ENCODE measurements at regions not wholly inside any gene's neighbourhood (a gene's known extent, or its start where the extent isn't known, plus 50 kb on each side); places are given as distances from the start of the nearest gene placed in this dataset.
"Not testable (repeated sequence)": the region's sequence is repeated elsewhere in the genome, so short reads cannot be mapped to it uniquely, and the experiment has no call there.

DNA sequence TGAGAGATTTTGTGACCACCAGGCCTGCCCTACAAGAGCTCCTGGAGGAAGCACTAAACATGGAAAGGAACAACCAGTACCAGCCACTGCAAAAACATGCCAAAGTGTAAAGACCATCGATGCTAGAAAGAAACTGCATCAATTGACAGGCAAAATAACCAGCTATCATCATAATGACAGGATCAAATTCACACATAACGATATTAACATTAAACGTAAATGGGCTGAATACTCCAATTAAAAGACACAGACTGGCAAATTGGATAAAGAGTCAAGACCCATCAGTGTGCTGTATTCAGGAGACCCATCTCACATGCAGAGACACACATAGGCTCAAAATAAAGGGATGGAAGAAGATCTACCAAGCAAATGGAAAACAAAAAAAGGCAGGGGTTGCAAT is 182.4 kb downstream of the PRELID2 start:
- not testable (repeated sequence) for DNase-seq (ENCODE audit: low read depth)

GRCh38 chr5:145647137-145647536 is 188.0 kb downstream of the PRELID2 start:
- DNase-seq (ENCODE audit: low read depth), result peak; percentile 56

- DNase-seq (ENCODE audit: low read depth), result not testable (repeated sequence)
Observed at GRCh38 chr5:145643214-145643613, 191.9 kb downstream of the PRELID2 start.

GRCh38 chr5:145637396-145637795 is 197.7 kb downstream of the PRELID2 start:
- peak; percentile 16 for DNase-seq (ENCODE audit: low read depth)

- DNase-seq (ENCODE audit: low read depth), result no peak
Observed at GRCh38 chr5:145636371-145636770, 198.8 kb downstream of the PRELID2 start.

- DNase-seq (ENCODE audit: low read depth), result no peak
Observed at GRCh38 chr5:145633474-145633873, 201.7 kb downstream of the PRELID2 start.

- DNase-seq (ENCODE audit: low read depth), result no peak
Observed at GRCh38 chr5:145632701-145633100, 202.4 kb downstream of the PRELID2 start.

- DNase-seq (ENCODE audit: low read depth), result no peak
Observed at GRCh38 chr5:145629047-145629446, 206.1 kb downstream of the PRELID2 start.

DNA sequence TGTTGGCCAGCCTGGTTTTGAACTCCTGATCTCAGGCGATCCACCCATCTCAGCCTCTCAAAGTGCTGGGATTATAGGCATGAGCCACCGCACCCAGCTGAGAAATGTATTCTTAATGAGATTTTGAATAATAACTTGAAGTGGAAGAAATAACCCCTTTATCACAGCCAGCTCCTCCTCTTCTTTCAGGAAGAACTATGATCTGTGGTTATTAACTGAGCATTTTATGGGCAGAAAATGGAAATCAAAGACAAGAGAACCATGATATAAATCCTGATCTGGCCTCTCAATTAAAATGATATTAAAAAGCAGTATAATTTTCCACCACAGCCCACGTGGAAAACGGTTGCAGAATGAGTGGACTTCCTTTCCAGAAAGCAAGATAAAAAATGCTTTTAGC is 206.6 kb downstream of the PRELID2 start:
- DNase-seq (ENCODE audit: low read depth), result no peak

GRCh38 chr5:145619806-145620310 is 215.3 kb downstream of the PRELID2 start:
- peak; percentile 39 for DNase-seq (ENCODE audit: low read depth)

- DNase-seq (ENCODE audit: low read depth), result not testable (repeated sequence)
Observed at GRCh38 chr5:145616739-145617138, 218.4 kb downstream of the PRELID2 start.

DNA sequence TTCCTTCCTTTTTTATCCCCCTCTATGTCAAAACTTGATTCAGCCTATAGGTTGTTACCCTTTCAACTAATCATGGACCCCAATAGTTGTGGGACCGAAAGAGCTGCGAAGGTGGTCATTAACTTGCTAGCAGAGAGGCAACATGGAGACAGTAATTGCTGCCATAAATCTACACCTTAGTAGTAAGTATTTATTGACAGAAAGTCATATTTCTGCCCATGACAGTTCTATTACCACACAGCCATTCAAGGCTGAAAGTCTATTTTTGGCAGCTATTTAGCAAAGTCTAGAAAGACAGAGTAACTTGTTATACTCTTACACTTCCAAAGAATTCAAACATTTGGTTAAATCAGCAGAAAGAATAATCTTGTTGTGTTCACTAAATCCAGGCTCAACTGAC is 236.2 kb downstream of the PRELID2 start:
- DNase-seq (ENCODE audit: low read depth), result no peak

GRCh38 chr5:145598184-145598583 is 237.0 kb downstream of the PRELID2 start:
- DNase-seq (ENCODE audit: low read depth), result no peak

GRCh38 chr5:145591578-145591977 is 243.6 kb downstream of the PRELID2 start:
- peak; percentile 9 for DNase-seq (ENCODE audit: low read depth)

GRCh38 chr5:145589063-145589462 is 246.1 kb downstream of the PRELID2 start:
- DNase-seq (ENCODE audit: low read depth), result no peak

GRCh38 chr5:145588558-145588957 is 246.6 kb downstream of the PRELID2 start:
- DNase-seq (ENCODE audit: low read depth), result no peak

DNA sequence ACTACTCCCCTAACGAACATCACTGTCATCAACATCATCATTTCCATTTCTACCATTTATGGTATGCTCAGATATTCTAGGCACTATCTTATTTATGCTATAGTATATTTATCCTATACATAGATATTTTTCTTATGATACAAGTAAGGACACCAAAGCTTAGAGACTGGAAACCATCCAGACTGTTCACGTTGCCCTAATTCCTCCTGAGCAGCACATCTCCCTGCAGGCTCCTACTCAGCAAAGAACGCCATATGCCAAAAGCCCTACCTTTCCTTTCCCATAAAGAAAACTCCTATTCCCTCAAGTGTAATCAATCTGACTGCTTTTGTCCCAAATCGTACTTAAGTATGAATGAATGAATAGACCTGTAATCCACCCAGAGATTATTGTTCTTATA is 247.0 kb downstream of the PRELID2 start:
- peak; percentile 30 for DNase-seq (ENCODE audit: low read depth)

DNA sequence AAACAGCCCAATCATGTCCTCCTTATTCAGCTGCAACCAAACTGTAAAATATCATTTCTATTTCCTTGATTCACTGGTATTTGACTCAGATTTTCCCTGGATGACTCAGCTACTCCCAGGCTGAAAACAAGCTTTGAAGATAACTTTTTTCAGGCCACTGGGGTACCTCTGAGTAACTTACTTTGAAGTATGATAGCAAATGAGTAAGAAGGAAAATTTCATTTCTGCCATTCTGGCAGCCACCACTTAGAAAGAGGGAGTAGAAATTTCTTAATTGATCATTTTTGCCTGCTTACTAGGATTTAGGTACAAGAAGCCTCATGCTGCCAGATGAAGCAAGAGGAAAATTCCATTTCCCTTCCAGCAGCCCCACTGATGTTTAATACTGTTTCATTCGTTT is 247.4 kb downstream of the PRELID2 start:
- DNase-seq (ENCODE audit: low read depth), result peak; percentile 97

DNA sequence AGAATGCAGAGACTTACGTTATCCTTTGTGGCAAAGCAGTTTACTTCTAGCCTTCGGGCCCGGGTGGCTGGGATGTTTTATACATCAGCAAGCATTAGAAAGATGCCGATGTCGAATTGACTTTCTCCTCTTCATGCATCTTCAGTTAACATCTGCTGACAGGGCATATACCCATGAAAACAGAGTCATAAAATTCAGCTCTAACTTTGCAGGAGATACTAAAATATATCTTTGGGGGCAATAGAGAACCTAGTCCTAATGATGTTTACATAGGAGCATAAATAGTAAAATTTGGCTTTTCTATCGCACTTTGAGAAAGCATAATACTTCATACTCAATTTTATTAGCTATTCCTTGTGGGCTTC is 247.9 kb downstream of the PRELID2 start:
- DNase-seq (ENCODE audit: low read depth), result no peak

DNA sequence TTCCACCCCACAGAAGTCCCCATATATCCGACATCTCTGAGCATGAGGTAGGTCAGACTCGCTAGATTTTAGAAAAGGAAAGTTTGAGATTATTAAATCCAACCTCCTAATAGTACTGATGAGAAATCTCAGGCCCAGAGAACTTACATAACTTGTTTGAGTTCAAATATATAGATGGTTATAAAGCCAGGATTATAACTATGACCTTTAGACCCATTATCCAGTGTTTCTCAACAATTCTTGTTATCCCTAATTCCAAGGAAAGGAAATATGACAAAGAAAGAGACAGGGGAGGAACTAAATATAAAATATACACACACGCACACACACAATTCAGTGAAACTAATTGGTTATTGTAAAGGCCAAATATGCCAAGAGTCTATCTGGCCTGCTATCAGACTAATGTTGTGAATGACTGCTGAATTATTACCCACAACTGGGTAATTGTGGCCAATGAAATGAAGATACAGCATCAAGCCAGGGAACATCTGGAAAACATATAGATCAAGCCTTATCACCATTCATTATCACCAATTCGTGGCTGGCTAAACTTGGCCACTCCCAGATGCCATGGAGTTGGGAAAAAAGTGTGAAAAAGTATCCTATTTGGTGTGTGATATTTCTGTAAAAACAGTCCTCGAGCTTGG is 248.4 kb downstream of the PRELID2 start:
- DNase-seq (ENCODE audit: low read depth), result no peak

DNA sequence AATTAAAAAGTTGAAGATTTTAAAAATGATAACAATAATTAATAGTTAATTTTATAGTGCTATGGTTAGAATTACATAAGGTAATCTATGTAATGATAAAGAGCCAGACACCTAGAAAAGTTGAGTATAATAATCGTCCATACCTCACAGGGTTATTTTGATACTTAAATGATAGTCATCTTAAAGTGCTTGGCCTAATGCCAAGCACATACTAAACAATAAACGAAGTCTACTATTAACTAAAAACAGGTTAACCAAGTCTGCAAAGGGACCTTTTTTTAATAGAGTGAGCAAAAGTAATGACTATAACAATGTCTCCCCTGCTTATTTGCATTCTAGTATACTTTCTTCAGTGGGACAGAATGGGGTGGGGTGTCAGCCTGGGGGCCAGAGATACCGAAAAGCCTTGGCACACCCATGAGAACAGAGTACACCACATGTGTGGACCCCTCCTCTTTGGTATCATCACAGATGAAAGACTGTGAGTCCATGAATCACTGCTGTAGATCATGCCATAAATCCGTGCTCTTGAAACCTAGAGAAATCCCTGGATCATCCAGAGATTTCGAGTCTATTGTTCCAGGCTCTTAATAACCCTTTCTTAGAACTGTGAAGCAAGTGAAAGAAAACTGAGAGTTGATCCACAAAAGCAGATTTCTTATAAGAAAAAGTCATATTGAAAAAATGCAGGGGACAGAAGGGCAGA is 249.5 kb downstream of the PRELID2 start:
- DNase-seq (ENCODE audit: low read depth), result no peak

GRCh38 chr5:145579301-145579700 is 255.8 kb downstream of the PRELID2 start:
- no peak for DNase-seq (ENCODE audit: low read depth)

DNA sequence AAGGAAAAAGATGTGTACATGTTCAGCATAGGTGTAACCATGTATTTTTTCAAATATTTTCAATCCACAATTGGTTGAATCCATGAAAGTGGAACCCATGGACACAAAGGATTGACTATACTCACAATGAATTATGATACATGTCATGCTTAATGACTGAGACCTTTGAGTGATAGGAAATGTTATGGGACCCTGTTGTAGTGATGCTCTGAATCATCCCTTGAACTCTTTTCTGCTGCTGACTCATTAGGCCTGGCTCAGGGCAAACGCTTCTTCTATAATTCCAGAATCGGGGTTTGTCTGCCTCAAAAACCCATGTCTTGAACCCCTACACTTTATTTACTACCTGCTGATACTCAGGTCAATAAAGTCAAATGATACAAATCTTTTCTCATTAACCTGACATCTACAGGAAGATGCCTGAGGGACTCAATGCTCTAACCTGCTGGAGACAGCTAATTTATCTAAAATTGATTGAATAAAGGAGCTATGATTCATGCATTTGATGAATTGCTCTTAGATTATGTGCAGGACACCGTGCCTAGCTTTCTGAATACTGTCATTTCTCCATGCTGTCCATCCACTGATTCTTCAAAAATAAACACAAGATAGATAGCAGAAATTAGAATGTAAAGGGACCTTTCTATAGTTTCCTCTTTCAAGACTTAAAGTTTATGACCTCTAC is 260.1 kb downstream of the PRELID2 start:
- DNase-seq (ENCODE audit: low read depth), result peak; percentile 48

Data from iris pigment epithelial cell (primary cell).